ENCODE measurements at regions not wholly inside any gene's neighbourhood (a gene's known extent, or its start where the extent isn't known, plus 50 kb on each side); places are given as distances from the start of the nearest gene placed in this dataset.

GRCh38 chr7:57339198-57339944 is 110.6 kb upstream of the ZNF716 start:
- no peaks in the 10 kb centered on the region for H3K4me1 ChIP-seq (ENCODE audit: low read depth, poor library complexity, severe bottlenecking)
- H3K27ac ChIP-seq, result no peak overlapping the region
- H3K4me3 ChIP-seq (IDR thresholded peaks at IDR 0.05; ENCODE audit: insufficient read depth, low read depth, low read length), result no peak overlapping the region
- no peaks in the 10 kb centered on the region for H3K79me2 ChIP-seq (ENCODE audit: insufficient read depth, low read depth)
- H3K9ac ChIP-seq, result no peak overlapping the region
- no peaks in the 10 kb centered on the region for H3K36me3 ChIP-seq (ENCODE audit: insufficient read depth)
- H4K20me1 ChIP-seq (ENCODE audit: insufficient read depth), result no peaks in the 10 kb centered on the region
- no peaks in the 10 kb centered on the region for H3K27me3 ChIP-seq (ENCODE audit: insufficient read depth, low read depth)
- H3K4me2 ChIP-seq, result no peak overlapping the region
- no peak for TF ChIP-seq CTCF (conservative IDR thresholded peaks at IDR 0.05; ENCODE audit: low read depth, low read length)
- H2AFZ ChIP-seq (ENCODE audit: low read depth), result no peak overlapping the region

- Histone ChIP-seq H2AFZ (ENCODE audit: low read depth) (no peak overlapping the region), H4K20me1 (ENCODE audit: insufficient read depth) (no peaks in the 10 kb centered on the region), H3K9ac (no peak overlapping the region), H3K36me3 (ENCODE audit: insufficient read depth) (no peaks in the 10 kb centered on the region), H3K4me3 (IDR thresholded peaks at IDR 0.05; ENCODE audit: insufficient read depth, low read depth, low read length) (no peak overlapping the region), H3K4me1 (ENCODE audit: low read depth, poor library complexity, severe bottlenecking) (no peaks in the 10 kb centered on the region), H3K4me2 (no peak overlapping the region), H3K79me2 (ENCODE audit: insufficient read depth, low read depth) (no peaks in the 10 kb centered on the region), H3K27me3 (ENCODE audit: insufficient read depth, low read depth) (no peaks in the 10 kb centered on the region), H3K27ac (no peak overlapping the region)
- TF ChIP-seq CTCF (conservative IDR thresholded peaks at IDR 0.05; ENCODE audit: low read depth, low read length), result no peak
Measured at GRCh38 chr7:57342954-57343353, 107.0 kb upstream of the ZNF716 start.

- Histone ChIP-seq H3K4me1 (ENCODE audit: low read depth, poor library complexity, severe bottlenecking) (no peaks in the 10 kb centered on the region), H3K4me3 (IDR thresholded peaks at IDR 0.05; ENCODE audit: insufficient read depth, low read depth, low read length) (no peak overlapping the region), H3K27me3 (ENCODE audit: insufficient read depth, low read depth) (no peaks in the 10 kb centered on the region), H4K20me1 (ENCODE audit: insufficient read depth) (no peaks in the 10 kb centered on the region), H3K79me2 (ENCODE audit: insufficient read depth, low read depth) (no peaks in the 10 kb centered on the region), H3K36me3 (ENCODE audit: insufficient read depth) (no peaks in the 10 kb centered on the region), H2AFZ (ENCODE audit: low read depth) (no peak overlapping the region), H3K9ac (no peak overlapping the region), H3K4me2 (no peak overlapping the region), H3K27ac (no peak overlapping the region)
- TF ChIP-seq CTCF (conservative IDR thresholded peaks at IDR 0.05; ENCODE audit: low read depth, low read length), result no peak
Measured at GRCh38 chr7:57343901-57344622, 105.9 kb upstream of the ZNF716 start.

- Histone ChIP-seq H3K27me3 (ENCODE audit: insufficient read depth, low read depth) (no peaks in the 10 kb centered on the region), H3K4me3 (IDR thresholded peaks at IDR 0.05; ENCODE audit: insufficient read depth, low read depth, low read length) (no peak overlapping the region), H4K20me1 (ENCODE audit: insufficient read depth) (no peaks in the 10 kb centered on the region), H3K4me1 (ENCODE audit: low read depth, poor library complexity, severe bottlenecking) (no peaks in the 10 kb centered on the region), H2AFZ (ENCODE audit: low read depth) (no peak overlapping the region), H3K27ac (no peak overlapping the region), H3K79me2 (ENCODE audit: insufficient read depth, low read depth) (no peaks in the 10 kb centered on the region), H3K36me3 (ENCODE audit: insufficient read depth) (no peaks in the 10 kb centered on the region), H3K4me2 (no peak overlapping the region), H3K9ac (no peak overlapping the region)
- no peak for TF ChIP-seq CTCF (conservative IDR thresholded peaks at IDR 0.05; ENCODE audit: low read depth, low read length)
Measured at GRCh38 chr7:57344957-57345356, 105.0 kb upstream of the ZNF716 start.
